ENCODE measurements at regions not wholly inside any gene's neighbourhood (a gene's known extent, or its start where the extent isn't known, plus 50 kb on each side); places are given as distances from the start of the nearest gene placed in this dataset.
A peak's percentile ranks its signal among the peaks of the same experiment; 100 is the strongest.

DNA sequence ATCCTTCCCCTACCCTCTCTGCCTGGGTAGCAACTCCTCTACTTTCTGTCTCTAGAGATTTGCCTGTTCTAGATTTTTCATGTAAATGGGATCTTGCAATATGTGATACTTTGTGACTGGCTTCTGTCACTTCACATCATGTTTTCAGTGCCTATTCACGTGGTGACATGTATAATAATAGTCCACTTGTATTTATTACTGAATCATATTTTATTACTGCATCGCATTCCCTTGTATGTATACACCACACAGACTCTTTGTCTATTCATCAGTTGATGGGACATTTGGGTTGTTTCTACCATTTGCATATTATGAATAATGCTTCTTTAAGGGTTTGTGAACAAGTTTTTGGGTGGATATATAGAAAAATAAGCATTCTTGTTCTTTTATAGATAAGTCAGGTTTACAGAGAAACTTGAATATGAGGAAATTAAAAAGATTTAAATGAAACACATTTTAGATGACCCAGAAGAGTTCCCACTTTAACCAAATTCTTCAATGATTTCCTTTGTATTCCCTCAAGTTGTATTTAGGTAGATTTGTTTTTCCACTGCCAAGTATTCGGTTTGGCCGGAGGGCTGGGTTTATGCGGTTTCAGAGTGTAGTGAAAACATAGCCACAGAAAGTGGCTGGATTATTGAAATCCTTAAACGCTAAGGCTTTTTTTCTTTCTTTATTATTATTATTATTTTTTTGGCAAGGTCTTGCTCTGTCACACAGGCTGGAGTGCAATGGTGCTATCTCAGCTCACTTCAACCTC is 178.7 kb upstream of the TMTC1 start:
- 64 to 71% methylated on average over 6 of the region's 6 CpGs for WGBS, 2 experiments (ENCODE audit: low coverage in 1 of 2, low lambda C conversion rate in 2 of 2, missing lambda C conversion rate in 2 of 2)
- DNase-seq: no peak
- H3F3A ChIP-seq (ENCODE audit: insufficient read depth): no peaks in the 10 kb centered on the region
- H3K79me2 ChIP-seq (ENCODE audit: insufficient read depth): no peaks in the 10 kb centered on the region
- no peak overlapping the region for H3K9ac ChIP-seq
- H3K9me2 ChIP-seq (ENCODE audit: insufficient read depth): no peaks in the 10 kb centered on the region
- H3K9me3 ChIP-seq (ENCODE audit: low read depth): no peaks in the 10 kb centered on the region
- in situ Hi-C loops (cut with MboI): no loop called here
- H3K27ac ChIP-seq: no peak overlapping the region
- TF ChIP-seq EZH2 (IDR thresholded peaks at IDR 0.05; ENCODE audit: insufficient read depth, poor library complexity, severe bottlenecking) (no peak), EZH2phosphoT487 (IDR thresholded peaks at IDR 0.05; ENCODE audit: insufficient read depth, low read depth) (no peak)
- H3K4me2 ChIP-seq (ENCODE audit: unreplicated experiment): no peak overlapping the region
- H3K4me1 ChIP-seq (ENCODE audit: insufficient read depth): no peaks in the 10 kb centered on the region
- no peak overlapping the region for H2AFZ ChIP-seq
- no peaks in the 10 kb centered on the region for H4K20me1 ChIP-seq (ENCODE audit: insufficient read depth)
- H3K4me3 ChIP-seq: no peak overlapping the region
- no peaks in the 10 kb centered on the region for H3K27me3 ChIP-seq (replicated peaks; ENCODE audit: insufficient read depth)
- H3K36me3 ChIP-seq (ENCODE audit: low read depth): no peaks in the 10 kb centered on the region

GRCh38 chr12:29961231-29961630 is 177.5 kb upstream of the TMTC1 start:
- Histone ChIP-seq H3K9ac (no peak overlapping the region), H3K9me3 (ENCODE audit: low read depth) (no peaks in the 10 kb centered on the region), H3K4me1 (ENCODE audit: insufficient read depth) (no peaks in the 10 kb centered on the region), H3K27me3 (replicated peaks; ENCODE audit: insufficient read depth) (no peaks in the 10 kb centered on the region), H3F3A (ENCODE audit: insufficient read depth) (no peaks in the 10 kb centered on the region), H3K4me3 (no peak overlapping the region), H3K79me2 (ENCODE audit: insufficient read depth) (no peaks in the 10 kb centered on the region), H2AFZ (no peak overlapping the region), H3K36me3 (ENCODE audit: low read depth) (no peaks in the 10 kb centered on the region), H3K27ac (no peak overlapping the region), H3K4me2 (ENCODE audit: unreplicated experiment) (no peak overlapping the region), H3K9me2 (ENCODE audit: insufficient read depth) (no peaks in the 10 kb centered on the region), H4K20me1 (ENCODE audit: insufficient read depth) (no peaks in the 10 kb centered on the region)
- DNase-seq: peak; percentile 33
- WGBS, 2 experiments (ENCODE audit: low coverage in 1 of 2, low lambda C conversion rate in 2 of 2, missing lambda C conversion rate in 2 of 2): 49 to 56% methylated on average over 4 of the region's 4 CpGs
- in situ Hi-C loops (cut with MboI): no loop called here
- no peak for TF ChIP-seq EZH2phosphoT487 (IDR thresholded peaks at IDR 0.05; ENCODE audit: insufficient read depth, low read depth)
- TF ChIP-seq EZH2 (IDR thresholded peaks at IDR 0.05; ENCODE audit: insufficient read depth, poor library complexity, severe bottlenecking): no peak

DNA sequence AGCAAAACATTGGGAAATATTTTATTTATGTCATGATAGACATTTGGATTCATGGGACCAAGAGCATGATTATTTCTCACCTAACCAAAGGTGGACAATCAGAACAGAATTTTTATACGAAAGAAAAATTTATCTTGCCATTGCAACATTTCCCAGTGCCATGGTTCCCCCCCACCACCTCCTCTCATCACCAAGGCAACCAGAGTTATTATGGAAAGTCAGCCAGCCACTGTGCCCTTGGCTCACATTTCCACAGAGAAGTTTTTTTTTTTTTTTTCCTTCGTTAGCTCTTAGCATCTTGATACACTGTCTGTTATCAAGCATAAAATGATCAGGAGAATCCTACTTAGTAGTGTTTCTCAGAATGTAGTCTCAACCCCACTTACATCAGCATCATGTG is 176.4 kb upstream of the TMTC1 start:
- TF ChIP-seq EZH2 (IDR thresholded peaks at IDR 0.05; ENCODE audit: insufficient read depth, poor library complexity, severe bottlenecking): no peak
- TF ChIP-seq EZH2phosphoT487 (IDR thresholded peaks at IDR 0.05; ENCODE audit: insufficient read depth, low read depth): no peak
- 48 to 49% methylated on average over 2 of the region's 2 CpGs for WGBS, 2 experiments (ENCODE audit: low coverage in 1 of 2, low lambda C conversion rate in 2 of 2, missing lambda C conversion rate in 2 of 2)
- Histone ChIP-seq H3K79me2 (ENCODE audit: insufficient read depth) (no peaks in the 10 kb centered on the region), H3K4me1 (ENCODE audit: insufficient read depth) (no peaks in the 10 kb centered on the region), H3K4me2 (ENCODE audit: unreplicated experiment) (no peak overlapping the region), H3K9ac (no peak overlapping the region), H3F3A (ENCODE audit: insufficient read depth) (no peaks in the 10 kb centered on the region), H3K4me3 (no peak overlapping the region), H3K9me2 (ENCODE audit: insufficient read depth) (no peaks in the 10 kb centered on the region), H3K27me3 (replicated peaks; ENCODE audit: insufficient read depth) (no peaks in the 10 kb centered on the region), H2AFZ (no peak overlapping the region), H3K36me3 (ENCODE audit: low read depth) (no peaks in the 10 kb centered on the region), H3K27ac (no peak overlapping the region), H3K9me3 (ENCODE audit: low read depth) (no peaks in the 10 kb centered on the region), H4K20me1 (ENCODE audit: insufficient read depth) (no peaks in the 10 kb centered on the region)
- in situ Hi-C loops (cut with MboI): no loop called here
- no peak for DNase-seq

DNA sequence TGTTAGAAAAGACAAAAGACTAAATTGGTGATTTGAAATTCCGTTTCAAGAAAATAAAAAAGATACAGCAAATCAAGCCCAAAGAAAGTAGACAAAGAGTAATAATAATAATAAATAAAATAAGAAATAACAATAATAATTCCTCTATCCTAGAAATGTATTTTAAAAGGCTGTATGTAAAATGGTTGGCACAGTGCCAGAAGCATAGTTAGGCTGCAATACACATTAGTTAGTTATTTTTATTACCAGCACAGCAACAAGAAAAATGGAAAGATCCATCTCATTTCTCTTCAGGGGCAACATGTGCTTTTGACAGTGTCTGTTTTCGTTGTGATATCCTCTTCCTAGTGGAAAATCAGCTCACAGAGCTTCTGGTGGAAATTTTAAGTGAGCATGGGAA is 174.1 kb upstream of the TMTC1 start:
- H3K4me1 ChIP-seq (ENCODE audit: insufficient read depth): no peaks in the 10 kb centered on the region
- no peaks in the 10 kb centered on the region for H3K9me2 ChIP-seq (ENCODE audit: insufficient read depth)
- no peaks in the 10 kb centered on the region for H4K20me1 ChIP-seq (ENCODE audit: insufficient read depth)
- no peak for TF ChIP-seq EZH2 (IDR thresholded peaks at IDR 0.05; ENCODE audit: insufficient read depth, poor library complexity, severe bottlenecking)
- TF ChIP-seq EZH2phosphoT487 (IDR thresholded peaks at IDR 0.05; ENCODE audit: insufficient read depth, low read depth): no peak
- no peak overlapping the region for H3K4me3 ChIP-seq
- H3K4me2 ChIP-seq (ENCODE audit: unreplicated experiment): no peak overlapping the region
- H2AFZ ChIP-seq: no peak overlapping the region
- in situ Hi-C loops (cut with MboI): no loop called here
- no peak overlapping the region for H3K27ac ChIP-seq
- peak; percentile 23 for DNase-seq
- H3K79me2 ChIP-seq (ENCODE audit: insufficient read depth): no peaks in the 10 kb centered on the region
- H3K36me3 ChIP-seq (ENCODE audit: low read depth): no peaks in the 10 kb centered on the region
- H3F3A ChIP-seq (ENCODE audit: insufficient read depth): no peaks in the 10 kb centered on the region
- WGBS, 2 experiments (ENCODE audit: low coverage in 1 of 2, low lambda C conversion rate in 2 of 2, missing lambda C conversion rate in 2 of 2): 40 to 42% methylated on average over 2 of the region's 2 CpGs
- no peak overlapping the region for H3K9ac ChIP-seq
- no peaks in the 10 kb centered on the region for H3K27me3 ChIP-seq (replicated peaks; ENCODE audit: insufficient read depth)
- no peaks in the 10 kb centered on the region for H3K9me3 ChIP-seq (ENCODE audit: low read depth)
